ENCODE measurements at regions not wholly inside any gene's neighbourhood (a gene's known extent, or its start where the extent isn't known, plus 50 kb on each side); places are given as distances from the start of the nearest gene placed in this dataset.
"Not testable (repeated sequence)": the region's sequence is repeated elsewhere in the genome, so short reads cannot be mapped to it uniquely, and the experiment has no call there.

GRCh38 chr3:152891678-152892077, 56.7 kb downstream of the P2RY1 start:
- DNase-seq: no peak

- DNase-seq: no peak
Observed at GRCh38 chr3:152892446-152892845, 57.5 kb downstream of the P2RY1 start.

- no peak for DNase-seq
Observed at GRCh38 chr3:152893647-152894046, 58.7 kb downstream of the P2RY1 start.

- DNase-seq: no peak
Observed at GRCh38 chr3:152899306-152899705, 64.4 kb downstream of the P2RY1 start.

GRCh38 chr3:152902141-152902669, 67.3 kb downstream of the P2RY1 start:
- DNase-seq: no peak

- DNase-seq: no peak
Observed at GRCh38 chr3:152905631-152906030, 70.7 kb downstream of the P2RY1 start.

GRCh38 chr3:152909180-152909883, 74.4 kb downstream of the P2RY1 start:
- DNase-seq: no peak

- DNase-seq: no peak
Observed at GRCh38 chr3:152910211-152910610, 75.3 kb downstream of the P2RY1 start.

- DNase-seq: no peak
Observed at GRCh38 chr3:152910966-152911365, 76.0 kb downstream of the P2RY1 start.

GRCh38 chr3:152914743-152915142, 79.8 kb downstream of the P2RY1 start:
- DNase-seq: not testable (repeated sequence)

- DNase-seq: no peak
Observed at GRCh38 chr3:152915695-152916094, 80.8 kb downstream of the P2RY1 start.

- DNase-seq: no peak
Observed at GRCh38 chr3:152916753-152917279, 81.9 kb downstream of the P2RY1 start.

- DNase-seq: no peak
Observed at GRCh38 chr3:152921351-152921750, 86.4 kb downstream of the P2RY1 start.

GRCh38 chr3:152922554-152922953, 87.6 kb downstream of the P2RY1 start:
- DNase-seq: no peak

- no peak for DNase-seq
Observed at GRCh38 chr3:152927131-152927530, 92.2 kb downstream of the P2RY1 start.

- DNase-seq: no peak
Observed at GRCh38 chr3:152930516-152930915, 95.6 kb downstream of the P2RY1 start.

GRCh38 chr3:152937234-152937633, 102.3 kb downstream of the P2RY1 start:
- no peak for DNase-seq

- DNase-seq: no peak
Observed at GRCh38 chr3:152938974-152939636, 104.2 kb downstream of the P2RY1 start.

- no peak for DNase-seq
Observed at GRCh38 chr3:152941859-152942258, 106.9 kb downstream of the P2RY1 start.

- no peak for DNase-seq
Observed at GRCh38 chr3:152942366-152942765, 107.4 kb downstream of the P2RY1 start.

- DNase-seq: no peak
Observed at GRCh38 chr3:152943645-152944044, 108.7 kb downstream of the P2RY1 start.

GRCh38 chr3:152944671-152945070, 109.7 kb downstream of the P2RY1 start:
- no peak for DNase-seq

- no peak for DNase-seq
Observed at GRCh38 chr3:152945556-152945955, 110.6 kb downstream of the P2RY1 start.

GRCh38 chr3:152957491-152957890, 122.6 kb downstream of the P2RY1 start:
- no peak for DNase-seq

Data from midbrain (tissue), 1 donor.